H9 (cell line): ENCODE measurements at regions not wholly inside any gene's neighbourhood (a gene's known extent, or its start where the extent isn't known, plus 50 kb on each side); places are given as distances from the start of the nearest gene placed in this dataset.

Experiments used
- DNase-seq: peaks from one replicate; pipeline ENCODE4 v3.0.0-alpha.2; 2017
- H2AFZ ChIP-seq: one replicate; pipeline ENCODE4 v1.6.1; 2013; ENCODE audit warnings: mild to moderate bottlenecking, low read length, control low read depth, moderate library complexity
- H2AK5ac ChIP-seq: 2 replicates; pipeline ENCODE4 v1.6.1; 2013; ENCODE audit warnings: low read length, control low read depth, mixed read lengths; ENCODE audit not compliant: insufficient read length
- H2BK120ac ChIP-seq: one replicate; pipeline ENCODE4 v1.6.1; 2013; ENCODE audit warnings: low read depth, mild to moderate bottlenecking, low read length, control low read depth, inconsistent platforms; ENCODE audit not compliant: poor library complexity, severe bottlenecking
- H2BK12ac ChIP-seq: 2 replicates; pipeline ENCODE4 v1.6.1; 2013; ENCODE audit warnings: low read length, control low read depth, mixed read lengths, low read depth; ENCODE audit not compliant: insufficient read length
- H2BK15ac ChIP-seq: 2 replicates; pipeline ENCODE4 v1.6.1; 2013; ENCODE audit warnings: low read depth, low read length, control low read depth
- H2BK20ac ChIP-seq: one replicate; pipeline ENCODE4 v1.6.1; 2013; ENCODE audit warnings: low read depth, mild to moderate bottlenecking, low read length, control low read depth, inconsistent platforms; ENCODE audit not compliant: poor library complexity, severe bottlenecking
- H2BK5ac ChIP-seq: 2 replicates; pipeline ENCODE4 v1.6.1; 2013; ENCODE audit warnings: low read length, control low read depth, mixed read lengths; ENCODE audit not compliant: insufficient read length
- H3K14ac ChIP-seq: 2 replicates; pipeline ENCODE4 v1.6.1; 2013; ENCODE audit warnings: low read length, control low read depth; ENCODE audit not compliant: insufficient read depth
- H3K18ac ChIP-seq: 2 replicates; pipeline ENCODE4 v1.6.1; 2013; ENCODE audit warnings: low read depth, mild to moderate bottlenecking, mixed read lengths, low read length, control low read depth; ENCODE audit not compliant: insufficient read length
- H3K23ac ChIP-seq: 2 replicates; pipeline ENCODE4 v1.6.1; 2013; ENCODE audit warnings: low read length, control low read depth, mixed read lengths, low read depth; ENCODE audit not compliant: insufficient read length
- H3K23me2 ChIP-seq: 2 replicates; pipeline ENCODE4 v1.6.1; 2013; ENCODE audit warnings: low read depth, mild to moderate bottlenecking, mixed read lengths, low read length, control low read depth; ENCODE audit not compliant: insufficient read length, poor library complexity, severe bottlenecking
- H3K27ac ChIP-seq: 2 replicates; pipeline ENCODE4 v1.5.1; 2013; ENCODE audit warnings: low read length, control low read depth, mixed read lengths, low read depth; ENCODE audit not compliant: insufficient read length
- H3K27me3 ChIP-seq: 2 replicates; pipeline ENCODE4 v1.6.1; 2013; ENCODE audit warnings: low read length, control low read depth, inconsistent platforms; ENCODE audit not compliant: insufficient read depth
- H3K4ac ChIP-seq: 2 replicates; pipeline ENCODE4 v1.6.1; 2013; ENCODE audit warnings: low read depth, mild to moderate bottlenecking, control low read depth, inconsistent platforms, low read length, moderate library complexity
- H3K4me1 ChIP-seq: 2 replicates; pipeline ENCODE4 v1.6.1; 2013; ENCODE audit warnings: low read length, control low read depth, inconsistent platforms; ENCODE audit not compliant: insufficient read depth
- H3K4me2 ChIP-seq: 2 replicates; pipeline ENCODE4 v1.6.1; 2013; ENCODE audit warnings: low read length, control low read depth, mixed read lengths; ENCODE audit not compliant: insufficient read length, insufficient read depth
- H3K56ac ChIP-seq: 2 replicates; pipeline ENCODE4 v1.6.1; 2013; ENCODE audit warnings: low read depth, mild to moderate bottlenecking, mixed read lengths, low read length, control low read depth; ENCODE audit not compliant: insufficient read length
- H3K79me1 ChIP-seq: 2 replicates; pipeline ENCODE4 v1.6.1; 2013; ENCODE audit warnings: low read depth, mild to moderate bottlenecking, moderate library complexity, low read length, control low read depth, inconsistent platforms; ENCODE audit not compliant: insufficient read depth, poor library complexity, severe bottlenecking
- H3K79me2 ChIP-seq: 2 replicates; pipeline ENCODE4 v1.6.1; 2013; ENCODE audit warnings: low read length, control low read depth, inconsistent platforms; ENCODE audit not compliant: insufficient read depth
- H3K9ac ChIP-seq: 2 replicates; pipeline ENCODE4 v1.6.1; 2013; ENCODE audit warnings: low read length, control low read depth, mixed read lengths; ENCODE audit not compliant: insufficient read length; ENCODE audit errors: extremely low read depth
- H3K9me3 ChIP-seq: one replicate; pipeline ENCODE4 v1.6.1; 2013; ENCODE audit warnings: low read depth, low read length, inconsistent platforms; ENCODE audit not compliant: control insufficient read depth
- H3T11ph ChIP-seq: one replicate; pipeline ENCODE4 v1.6.1; 2013; ENCODE audit warnings: mild to moderate bottlenecking, low read length, control low read depth, inconsistent platforms
- H4K20me1 ChIP-seq: one replicate; pipeline ENCODE4 v1.6.1; 2013; ENCODE audit not compliant: control insufficient read depth, insufficient read length, insufficient read depth
- H4K5ac ChIP-seq: 2 replicates; pipeline ENCODE4 v1.6.1; 2013; ENCODE audit warnings: low read depth, mild to moderate bottlenecking, mixed read lengths, low read length, control low read depth; ENCODE audit not compliant: insufficient read length
- H4K8ac ChIP-seq: replicated peaks from 2 replicates; pipeline ENCODE4 v1.6.1; 2013; ENCODE audit warnings: low read length, control low read depth, mixed read lengths, low read depth; ENCODE audit not compliant: insufficient read length
- H4K91ac ChIP-seq: 2 replicates; pipeline ENCODE4 v1.6.1; 2013; ENCODE audit warnings: low read depth, mild to moderate bottlenecking, moderate library complexity, mixed read lengths, low read length, control low read depth; ENCODE audit not compliant: insufficient read length
- H3K27ac Mint-ChIP-seq, 3 experiments: 2 replicates in 2 of 3; 3 replicates in 1 of 3; pipeline ENCODE4 v1.8.0; 2020 to 2021; ENCODE audit warnings: mixed read lengths in 3 of 3, mild to moderate bottlenecking in 1 of 3, moderate library complexity in 1 of 3
- H3K27me3 Mint-ChIP-seq: 2 replicates; pipeline ENCODE4 v1.8.0; 2021; ENCODE audit warnings: low read depth, mild to moderate bottlenecking, moderate library complexity, mixed read lengths
- H3K36me3 Mint-ChIP-seq, 3 experiments: 2 replicates in 2 of 3; 3 replicates in 1 of 3; pipeline ENCODE4 v1.8.0; 2020 to 2021; ENCODE audit warnings: low read depth in 3 of 3, mixed read lengths in 3 of 3; ENCODE audit not compliant: insufficient read depth in 1 of 3
- H3K4me1 Mint-ChIP-seq, 2 experiments: 2 replicates each; pipeline ENCODE4 v1.8.0; 2020; ENCODE audit warnings: mixed read lengths in 2 of 2
- H3K4me3 Mint-ChIP-seq, 2 experiments: 2 replicates in 1 of 2; 3 replicates in 1 of 2; pipeline ENCODE4 v1.8.0; 2020 to 2021; ENCODE audit warnings: mild to moderate bottlenecking in 2 of 2, mixed read lengths in 2 of 2, moderate library complexity in 1 of 2
- H3K9me3 Mint-ChIP-seq, 2 experiments: 2 replicates in 1 of 2; 3 replicates in 1 of 2; pipeline ENCODE4 v1.8.0; 2020; ENCODE audit warnings: mild to moderate bottlenecking in 2 of 2, mixed read lengths in 2 of 2, moderate library complexity in 1 of 2
- WGBS: extraction: QIAGEN DNeasy Blood & Tissue Kit; methylation state at CpG from one replicate; pipeline ENCODE4 v1.1.7; 2013; ENCODE audit warnings: missing lambda C conversion rate, low lambda C conversion rate, mixed read lengths; ENCODE audit not compliant: insufficient read length; ENCODE audit errors: extremely low coverage; 5-methylcytosine and 5-hydroxymethylcytosine counted together
- TF ChIP-seq, protein P1 (sequence below): fragments of 200-600 bp; sonication (generic); conservative IDR thresholded peaks from 3 replicates; pipeline ENCODE4 v1.8.0; 2021; ENCODE audit warnings: antibody characterized with exemption, mild to moderate bottlenecking

DNA sequence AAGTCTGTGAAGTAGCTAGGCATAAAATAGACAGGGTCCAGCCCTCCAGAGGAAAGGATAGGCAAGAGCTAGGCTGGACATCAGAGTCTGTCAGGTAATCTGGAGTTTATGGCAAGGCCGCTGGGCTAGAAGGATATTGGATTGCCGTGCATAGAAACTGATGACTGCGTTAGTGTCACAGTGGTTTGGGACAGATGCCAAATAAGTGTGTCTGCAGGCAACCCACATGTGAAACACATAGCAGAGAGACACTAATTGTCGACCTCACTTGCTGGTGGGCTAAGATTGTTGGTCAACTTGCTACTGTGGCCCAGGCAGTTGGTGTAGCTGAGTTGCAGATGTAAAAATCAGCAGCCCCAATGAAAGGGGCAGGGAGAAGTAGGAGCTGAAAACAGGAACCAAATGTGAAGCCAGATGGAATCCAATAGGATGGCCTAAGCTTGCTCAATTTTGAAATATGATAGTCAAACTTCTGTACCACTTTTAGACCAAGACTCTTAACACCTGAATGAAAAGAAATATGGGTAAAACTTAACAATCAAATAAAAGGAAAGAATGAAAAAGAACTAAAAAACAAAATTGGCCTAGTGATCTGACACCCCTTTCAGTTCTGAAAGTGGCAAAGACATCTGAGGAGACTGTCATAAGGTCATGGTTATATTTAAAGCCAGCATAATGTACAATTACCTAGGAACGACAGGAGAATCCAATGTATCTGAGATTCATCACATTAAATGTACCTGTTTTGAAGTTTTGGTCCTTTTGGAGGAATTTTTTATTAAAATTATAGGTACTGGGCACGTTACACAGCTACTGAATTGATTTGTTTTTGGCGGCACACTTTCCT is 243.3 kb upstream of the ACTBL2 start:
- no peak overlapping the region for H3K4me2 ChIP-seq
- no peaks in the 10 kb centered on the region for H4K20me1 ChIP-seq
- DNase-seq: no peak
- H3T11ph ChIP-seq: no peak overlapping the region
- no peak overlapping the region for H4K91ac ChIP-seq
- H3K4me1 ChIP-seq: no peaks in the 10 kb centered on the region
- H2BK20ac ChIP-seq: no peak overlapping the region
- Mint-ChIP-seq H3K27ac (no peak overlapping the region), H3K4me3 (no peak overlapping the region), H3K27me3 (no peaks in the 10 kb centered on the region), H3K4me1 (no peaks in the 10 kb centered on the region), H3K9me3 (peaks cover 3 to 4% of the 10 kb centered on the region in 2 experiments; a peak in 3 of 5 replicates), H3K36me3 (no peaks in the 10 kb centered on the region)
- no peak overlapping the region for H2BK15ac ChIP-seq
- no peak overlapping the region for H3K27ac ChIP-seq
- TF ChIP-seq, protein P1, sequence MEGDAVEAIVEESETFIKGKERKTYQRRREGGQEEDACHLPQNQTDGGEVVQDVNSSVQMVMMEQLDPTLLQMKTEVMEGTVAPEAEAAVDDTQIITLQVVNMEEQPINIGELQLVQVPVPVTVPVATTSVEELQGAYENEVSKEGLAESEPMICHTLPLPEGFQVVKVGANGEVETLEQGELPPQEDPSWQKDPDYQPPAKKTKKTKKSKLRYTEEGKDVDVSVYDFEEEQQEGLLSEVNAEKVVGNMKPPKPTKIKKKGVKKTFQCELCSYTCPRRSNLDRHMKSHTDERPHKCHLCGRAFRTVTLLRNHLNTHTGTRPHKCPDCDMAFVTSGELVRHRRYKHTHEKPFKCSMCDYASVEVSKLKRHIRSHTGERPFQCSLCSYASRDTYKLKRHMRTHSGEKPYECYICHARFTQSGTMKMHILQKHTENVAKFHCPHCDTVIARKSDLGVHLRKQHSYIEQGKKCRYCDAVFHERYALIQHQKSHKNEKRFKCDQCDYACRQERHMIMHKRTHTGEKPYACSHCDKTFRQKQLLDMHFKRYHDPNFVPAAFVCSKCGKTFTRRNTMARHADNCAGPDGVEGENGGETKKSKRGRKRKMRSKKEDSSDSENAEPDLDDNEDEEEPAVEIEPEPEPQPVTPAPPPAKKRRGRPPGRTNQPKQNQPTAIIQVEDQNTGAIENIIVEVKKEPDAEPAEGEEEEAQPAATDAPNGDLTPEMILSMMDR: no peak
- no peak overlapping the region for H2BK12ac ChIP-seq
- H3K23me2 ChIP-seq: no peaks in the 10 kb centered on the region
- H3K9ac ChIP-seq: no peak overlapping the region
- no peaks in the 10 kb centered on the region for H3K79me1 ChIP-seq
- no peak overlapping the region for H3K4ac ChIP-seq
- H4K8ac ChIP-seq: no peak overlapping the region
- H4K5ac ChIP-seq: no peak overlapping the region
- WGBS: no CpG with 5 or more reads among the region's 7 CpGs
- no peaks in the 10 kb centered on the region for H3K27me3 ChIP-seq
- no peak overlapping the region for H2BK5ac ChIP-seq
- no peaks in the 10 kb centered on the region for H3K79me2 ChIP-seq
- H3K18ac ChIP-seq: no peak overlapping the region
- H2AFZ ChIP-seq: no peak overlapping the region
- no peak overlapping the region for H2AK5ac ChIP-seq
- H3K14ac ChIP-seq: no peak overlapping the region
- no peak overlapping the region for H3K56ac ChIP-seq
- no peak overlapping the region for H2BK120ac ChIP-seq
- H3K9me3 ChIP-seq: no peaks in the 10 kb centered on the region
- H3K23ac ChIP-seq: no peak overlapping the region
